ENCODE measurements at regions not wholly inside any gene's neighbourhood (a gene's known extent, or its start where the extent isn't known, plus 50 kb on each side); places are given as distances from the start of the nearest gene placed in this dataset.

GRCh38 chrX:110435196-110435595 lies 76.5 kb downstream of the RTL9 start:
- in situ Hi-C loops (cut with HindIII; ENCODE audit: low pct_ligation_motif_present, low sequenced_read_pairs) = no loop called here
- no peak overlapping the region for H3K4me3 ChIP-seq (ENCODE audit: low read depth, low read length)
- no peak for DNase-seq
- no peaks in the 10 kb centered on the region for H3K36me3 ChIP-seq (replicated peaks)
- no peak for TF ChIP-seq CTCF (IDR thresholded peaks at IDR 0.05; ENCODE audit: low read depth, low read length, missing control alignments)
- H3K27me3 ChIP-seq (replicated peaks) = peaks cover 21% of the 10 kb centered on the region
- H3K27ac ChIP-seq = no peak overlapping the region

DNA sequence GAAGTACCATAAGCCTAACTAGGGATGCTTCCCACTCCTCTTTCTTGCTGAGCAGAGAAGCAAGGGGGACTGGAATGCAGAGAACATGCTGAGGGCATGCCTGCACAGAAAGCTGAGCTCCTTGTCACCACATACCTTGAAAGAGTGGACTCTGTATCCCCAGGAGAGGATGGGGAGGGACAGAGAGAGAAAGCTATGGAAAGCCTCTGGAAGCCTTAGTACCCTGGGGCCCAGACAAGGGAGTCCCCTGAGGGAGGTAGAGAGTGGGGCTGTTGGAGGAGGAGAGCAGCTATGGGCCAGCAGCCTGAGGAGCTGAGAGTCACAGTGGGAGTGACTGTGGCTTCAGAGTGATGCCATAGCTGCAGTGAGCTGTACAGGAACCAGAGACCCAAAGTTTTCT lies 77.9 kb downstream of the RTL9 start:
- in situ Hi-C loops (cut with HindIII; ENCODE audit: low pct_ligation_motif_present, low sequenced_read_pairs) = no loop called here
- Histone ChIP-seq H3K27me3 (replicated peaks) (peaks cover 21% of the 10 kb centered on the region), H3K36me3 (replicated peaks) (no peaks in the 10 kb centered on the region), H3K27ac (no peak overlapping the region), H3K4me3 (ENCODE audit: low read depth, low read length) (no peak overlapping the region)
- no peak for TF ChIP-seq CTCF (IDR thresholded peaks at IDR 0.05; ENCODE audit: low read depth, low read length, missing control alignments)
- DNase-seq = no peak

DNA sequence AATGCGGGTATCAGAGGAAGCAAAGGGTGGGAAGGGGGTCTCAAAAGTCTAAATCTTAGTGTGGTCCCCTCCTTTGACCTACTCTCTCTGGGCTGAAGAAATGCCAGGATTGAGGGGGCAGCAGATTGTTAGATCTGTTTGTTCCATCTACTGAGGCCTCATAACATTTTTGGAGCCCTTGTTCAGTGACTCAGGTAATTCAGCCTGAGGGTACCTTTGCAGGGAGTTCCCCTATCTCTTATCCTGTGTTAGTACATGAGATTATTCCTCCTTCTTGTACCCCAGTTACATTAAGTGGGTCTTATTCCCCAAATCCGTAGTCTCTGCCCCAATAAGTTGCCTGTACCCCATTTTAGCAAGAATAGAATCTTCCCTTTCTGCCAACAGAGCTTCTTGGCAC lies 79.0 kb downstream of the RTL9 start:
- H3K27me3 ChIP-seq (replicated peaks) = peaks cover 15% of the 10 kb centered on the region
- in situ Hi-C loops (cut with HindIII; ENCODE audit: low pct_ligation_motif_present, low sequenced_read_pairs) = no loop called here
- no peak overlapping the region for H3K27ac ChIP-seq
- no peak for TF ChIP-seq CTCF (IDR thresholded peaks at IDR 0.05; ENCODE audit: low read depth, low read length, missing control alignments)
- H3K4me3 ChIP-seq (ENCODE audit: low read depth, low read length) = no peak overlapping the region
- no peaks in the 10 kb centered on the region for H3K36me3 ChIP-seq (replicated peaks)
- DNase-seq = no peak

GRCh38 chrX:110440016-110440805 lies 81.6 kb downstream of the RTL9 start:
- TF ChIP-seq CTCF (IDR thresholded peaks at IDR 0.05; ENCODE audit: low read depth, low read length, missing control alignments) = no peak
- no peak for DNase-seq
- Histone ChIP-seq H3K4me3 (ENCODE audit: low read depth, low read length) (no peak overlapping the region), H3K27me3 (replicated peaks) (peaks cover 19% of the 10 kb centered on the region), H3K36me3 (replicated peaks) (no peaks in the 10 kb centered on the region), H3K27ac (no peak overlapping the region)
- in situ Hi-C loops (cut with HindIII; ENCODE audit: low pct_ligation_motif_present, low sequenced_read_pairs) = no loop called here

- in situ Hi-C loops (cut with HindIII; ENCODE audit: low pct_ligation_motif_present, low sequenced_read_pairs) = no loop called here
- Histone ChIP-seq H3K36me3 (replicated peaks) (no peaks in the 10 kb centered on the region), H3K27ac (no peak overlapping the region), H3K27me3 (replicated peaks) (peaks cover 19% of the 10 kb centered on the region), H3K4me3 (ENCODE audit: low read depth, low read length) (no peak overlapping the region)
- DNase-seq = peak; percentile 6
- peak; percentile 56 for TF ChIP-seq CTCF (IDR thresholded peaks at IDR 0.05; ENCODE audit: low read depth, low read length, missing control alignments)
Observed at GRCh38 chrX:110442635-110443034, 84.0 kb downstream of the RTL9 start.

GRCh38 chrX:110444996-110445395 lies 86.3 kb downstream of the RTL9 start:
- in situ Hi-C loops (cut with HindIII; ENCODE audit: low pct_ligation_motif_present, low sequenced_read_pairs) = no loop called here
- no peak for TF ChIP-seq CTCF (IDR thresholded peaks at IDR 0.05; ENCODE audit: low read depth, low read length, missing control alignments)
- no peak for DNase-seq
- H3K4me3 ChIP-seq (ENCODE audit: low read depth, low read length) = no peak overlapping the region
- H3K36me3 ChIP-seq (replicated peaks) = no peaks in the 10 kb centered on the region
- H3K27me3 ChIP-seq (replicated peaks) = peaks cover 10% of the 10 kb centered on the region
- H3K27ac ChIP-seq = no peak overlapping the region

All from brain microvascular endothelial cell (primary cell).